HG02678 (cell line): ENCODE measurements at regions not wholly inside any gene's neighbourhood (a gene's known extent, or its start where the extent isn't known, plus 50 kb on each side); places are given as distances from the start of the nearest gene placed in this dataset.
"Not testable (repeated sequence)": the region's sequence is repeated elsewhere in the genome, so short reads cannot be mapped to it uniquely, and the experiment has no call there.

Experiments
- ATAC-seq: cut with Tn5 transposase; IDR thresholded peaks from one replicate; pipeline ENCODE4 v1.9.1; 2021; ENCODE audit warnings: mild to moderate bottlenecking, moderate library complexity; ENCODE audit not compliant: unreplicated experiment

- ATAC-seq = no peak
Measured at GRCh38 chr15:31579976-31580375, 253.3 kb downstream of the KLF13 start.

DNA sequence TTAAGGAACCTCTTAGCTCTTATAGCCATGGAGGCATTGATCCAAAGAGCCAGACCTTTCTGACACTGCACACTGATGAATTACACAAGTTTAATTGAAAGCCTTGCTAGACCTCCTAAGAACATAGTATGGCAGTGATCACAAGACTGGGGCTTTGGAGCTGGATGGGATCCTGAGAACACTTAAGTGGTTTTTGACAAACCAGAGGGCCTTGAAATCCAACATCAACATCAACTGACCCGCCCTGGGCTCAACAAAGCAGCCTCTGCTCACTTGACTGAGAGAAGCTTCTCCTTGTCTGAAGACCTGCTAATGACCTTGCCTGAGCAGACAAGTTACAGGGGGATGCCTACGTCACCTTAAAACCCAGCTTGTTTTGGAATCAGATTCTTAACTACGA, 257.6 kb downstream of the KLF13 start:
- no peak for ATAC-seq

DNA sequence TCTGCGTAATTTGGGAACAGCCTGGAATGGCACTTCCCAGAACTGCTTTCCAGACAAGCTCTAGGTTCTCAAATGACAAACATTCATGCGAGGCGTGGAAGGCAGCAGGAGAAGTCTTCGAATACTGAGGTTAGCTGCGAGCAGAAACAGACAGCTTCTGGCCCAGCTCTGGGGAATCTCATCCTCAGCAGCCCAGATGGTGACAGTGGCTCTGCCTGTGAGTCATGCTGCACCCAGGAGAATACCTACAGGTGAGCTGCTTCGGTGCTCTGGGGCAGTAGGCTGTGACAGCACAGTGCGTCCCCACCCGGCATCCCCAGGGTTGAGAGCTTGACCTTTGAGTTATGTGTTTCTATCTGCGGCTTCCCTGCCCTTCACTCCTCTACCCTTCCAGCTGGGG, 258.6 kb downstream of the KLF13 start:
- ATAC-seq = no peak

DNA sequence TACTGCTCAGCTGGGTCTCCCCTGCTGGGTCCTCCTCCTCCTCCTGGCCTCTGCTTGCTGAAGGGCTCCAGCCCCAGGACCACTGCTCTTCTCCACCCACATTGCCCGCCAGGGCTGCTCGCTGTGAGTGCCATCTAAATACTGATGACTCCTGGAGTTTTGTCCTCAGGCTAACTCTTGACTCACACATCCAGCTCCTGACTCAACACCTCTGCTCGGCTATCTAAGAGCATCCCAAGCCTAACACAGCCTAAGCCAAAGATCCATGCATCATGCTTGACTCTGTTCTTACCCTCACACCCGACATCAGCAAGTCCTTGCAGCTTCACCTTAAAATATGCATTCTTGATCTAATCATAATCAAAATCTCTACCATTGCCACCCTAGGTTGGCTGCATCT, 260.2 kb downstream of the KLF13 start:
- ATAC-seq = no peak

- ATAC-seq = no peak
Measured at GRCh38 chr15:31587583-31587982, 260.9 kb downstream of the KLF13 start.

DNA sequence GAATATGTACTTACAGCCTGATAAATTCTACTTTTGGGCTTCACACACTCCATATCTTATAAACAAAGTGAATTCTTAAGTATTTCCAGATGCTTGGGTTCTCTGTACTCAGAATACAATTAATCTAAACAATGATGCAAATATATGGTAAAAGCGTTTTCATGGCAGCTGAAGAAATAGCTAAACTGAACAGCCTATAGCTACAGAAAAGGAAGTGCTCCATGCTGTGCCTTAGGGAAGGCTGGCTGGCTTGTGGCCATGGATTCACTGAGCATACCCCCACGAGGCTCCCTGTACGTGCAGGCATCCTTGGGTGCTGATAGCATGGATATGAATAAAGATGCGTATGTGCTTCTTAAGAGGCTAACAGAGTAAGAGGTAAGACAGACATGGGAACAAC, 264.0 kb downstream of the KLF13 start:
- no peak for ATAC-seq

DNA sequence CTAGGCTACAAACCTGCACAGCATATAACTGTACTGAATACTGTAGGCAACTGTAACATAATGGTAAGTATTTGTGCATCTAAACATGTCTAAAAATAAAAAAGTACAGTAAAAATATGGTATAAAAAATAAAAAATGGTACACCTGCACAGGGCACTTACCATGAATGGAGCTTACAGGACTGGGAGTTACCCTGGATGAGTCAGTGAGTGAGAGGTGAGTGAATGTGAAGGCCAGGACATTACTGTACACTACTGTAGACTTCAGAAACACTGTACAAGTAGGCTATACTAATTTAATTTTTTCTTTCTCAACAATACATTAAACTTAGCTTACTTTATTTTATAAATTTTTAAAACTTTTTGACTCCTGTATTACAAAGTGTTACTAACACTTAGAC, 265.3 kb downstream of the KLF13 start:
- ATAC-seq = no peak

DNA sequence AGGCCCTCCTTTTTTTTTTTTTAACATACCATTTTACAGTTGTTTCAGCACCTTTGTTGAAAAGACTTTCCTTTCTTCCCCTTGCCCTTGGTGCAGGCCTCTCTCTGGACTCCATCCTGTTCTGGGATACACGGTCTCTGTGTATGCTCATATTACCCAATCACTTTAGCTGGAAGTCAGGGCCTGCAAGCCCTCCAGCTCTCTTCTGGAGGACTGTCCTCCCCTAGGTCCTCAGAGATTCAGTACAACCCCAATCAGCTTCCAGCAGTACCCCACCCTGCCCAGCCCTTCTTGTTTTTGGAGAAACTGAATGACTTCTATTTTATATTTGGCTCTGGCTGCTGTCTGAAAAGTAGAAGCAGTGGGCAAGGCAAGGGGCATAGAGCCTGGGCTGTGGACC, 270.8 kb downstream of the KLF13 start:
- no peak for ATAC-seq

DNA sequence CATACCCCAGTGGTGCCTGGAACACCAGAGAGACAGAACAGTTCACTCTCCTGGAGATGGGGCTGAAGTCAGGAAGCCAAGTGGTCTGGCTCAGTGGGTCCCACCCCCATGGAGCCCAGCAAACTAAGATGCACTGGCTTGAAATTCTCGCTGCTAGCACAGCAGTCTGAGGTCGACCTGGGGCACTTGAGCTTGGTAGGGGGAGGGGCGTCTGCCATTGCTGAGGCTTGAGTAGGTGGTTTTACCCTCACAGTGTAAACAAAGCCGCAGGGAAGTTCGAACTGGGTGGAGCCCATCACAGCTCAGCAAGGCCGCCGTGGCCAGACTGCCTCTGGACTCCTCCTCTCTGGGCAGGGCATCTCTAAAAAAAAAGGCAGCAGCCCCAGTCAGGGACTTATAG, 272.0 kb downstream of the KLF13 start:
- ATAC-seq = no peak

- no peak for ATAC-seq
Measured at GRCh38 chr15:31605467-31605931, 278.9 kb downstream of the KLF13 start.

DNA sequence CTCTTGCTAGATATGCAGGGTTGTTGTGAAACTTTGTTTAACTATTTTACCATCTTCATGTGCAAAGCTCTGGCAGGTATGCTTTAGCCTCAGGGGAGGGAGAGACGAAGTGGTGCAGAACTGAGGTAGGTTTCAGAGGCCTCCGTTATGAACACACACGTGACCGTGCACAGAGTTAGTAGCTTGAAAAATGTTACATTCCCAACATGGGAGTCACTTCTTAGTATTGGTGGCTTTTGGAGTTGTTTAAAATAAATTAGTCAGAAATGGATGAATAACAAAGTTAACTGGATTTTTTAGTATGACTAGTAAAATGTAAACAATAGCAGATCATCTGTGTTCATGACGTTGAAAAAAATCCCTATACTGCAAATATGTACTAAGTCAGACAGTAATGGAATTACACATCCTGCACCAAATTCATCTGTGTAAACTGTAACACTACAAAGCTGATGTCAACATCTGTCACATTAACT, 279.6 kb downstream of the KLF13 start:
- no peak for ATAC-seq

DNA sequence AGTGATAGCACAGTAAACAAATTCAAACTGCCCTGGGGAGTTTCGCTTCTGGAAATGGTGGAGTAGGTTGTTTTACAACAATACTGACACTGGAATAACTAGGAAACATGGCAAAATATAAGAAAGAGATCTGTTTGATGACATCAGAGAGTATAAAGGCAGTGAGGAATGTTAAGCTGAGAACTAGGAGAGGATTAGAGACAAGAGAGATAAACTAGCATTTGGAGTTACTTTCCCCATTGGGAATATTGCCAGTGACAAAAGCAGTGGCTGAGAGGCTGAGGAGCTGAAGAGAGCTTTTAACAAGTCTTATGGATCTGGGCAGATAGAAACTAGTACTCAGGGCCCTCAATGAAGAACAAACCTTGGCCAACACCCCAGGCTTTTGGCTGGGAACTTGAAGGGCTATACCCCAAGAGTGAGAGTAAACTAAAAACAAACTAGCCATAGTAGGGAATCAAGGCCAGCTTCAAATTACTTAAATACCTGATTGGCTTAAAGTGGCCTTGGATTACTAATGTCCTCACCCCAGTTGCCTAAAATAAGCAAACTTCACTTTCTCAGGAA, 280.4 kb downstream of the KLF13 start:
- ATAC-seq = no peak

- no peak for ATAC-seq
Measured at GRCh38 chr15:31607656-31608055, 281.0 kb downstream of the KLF13 start.

GRCh38 chr15:31609258-31609681, 282.6 kb downstream of the KLF13 start:
- no peak for ATAC-seq

DNA sequence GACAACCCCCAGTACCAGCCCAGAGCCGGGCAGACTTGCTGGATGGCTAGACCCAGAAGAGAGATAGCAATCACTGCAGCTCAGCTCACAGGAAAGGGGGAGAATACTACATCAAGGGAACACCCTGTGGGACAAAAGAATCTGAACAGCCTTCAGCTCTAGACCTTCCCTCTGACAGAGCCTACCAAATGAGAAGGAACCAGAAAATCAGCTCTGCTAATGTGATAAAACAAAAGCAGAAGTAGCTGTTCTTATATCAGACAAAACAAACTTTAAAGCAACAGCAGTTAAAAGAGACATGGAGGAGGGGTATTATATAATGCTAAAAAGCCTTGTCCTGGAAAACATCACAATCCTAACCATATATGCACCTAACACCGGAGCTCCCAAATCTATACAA, 283.3 kb downstream of the KLF13 start:
- no peak for ATAC-seq

DNA sequence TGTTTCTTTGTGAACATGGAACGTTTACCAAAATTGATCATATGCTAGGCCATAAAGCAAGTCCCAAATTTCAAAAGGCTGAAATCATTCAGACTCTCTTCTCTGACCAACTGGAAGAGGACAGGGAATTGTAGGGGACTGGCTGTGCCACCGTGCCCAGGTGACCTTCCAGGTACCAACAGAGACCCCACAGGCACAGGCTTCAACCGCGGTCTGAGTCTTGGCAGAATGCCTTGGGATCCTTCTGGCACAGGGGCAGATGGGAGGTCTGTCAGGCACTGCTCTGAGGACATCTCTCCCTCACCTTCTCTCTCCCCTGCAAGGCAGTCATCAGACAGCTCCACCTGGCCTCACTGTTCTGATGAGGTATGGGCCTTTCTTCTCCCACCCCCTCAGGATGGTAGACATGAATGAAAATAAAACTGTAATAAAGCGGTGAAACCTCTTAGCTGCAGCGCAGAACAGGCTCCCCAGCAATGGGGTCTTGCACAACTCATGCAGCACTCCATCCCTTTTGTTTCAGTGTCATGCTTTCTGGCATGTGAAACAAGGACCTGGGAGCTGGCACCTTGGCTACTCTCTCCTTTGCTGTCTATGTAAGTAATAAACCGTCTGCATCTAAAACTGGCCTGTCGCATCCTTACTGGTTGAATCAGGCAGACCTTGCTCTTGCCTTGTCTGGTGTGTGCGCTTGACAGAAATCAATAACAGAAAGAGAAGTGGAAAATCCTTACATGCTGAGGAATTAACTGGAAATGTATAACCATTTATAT, 289.2 kb downstream of the KLF13 start:
- no peak for ATAC-seq

DNA sequence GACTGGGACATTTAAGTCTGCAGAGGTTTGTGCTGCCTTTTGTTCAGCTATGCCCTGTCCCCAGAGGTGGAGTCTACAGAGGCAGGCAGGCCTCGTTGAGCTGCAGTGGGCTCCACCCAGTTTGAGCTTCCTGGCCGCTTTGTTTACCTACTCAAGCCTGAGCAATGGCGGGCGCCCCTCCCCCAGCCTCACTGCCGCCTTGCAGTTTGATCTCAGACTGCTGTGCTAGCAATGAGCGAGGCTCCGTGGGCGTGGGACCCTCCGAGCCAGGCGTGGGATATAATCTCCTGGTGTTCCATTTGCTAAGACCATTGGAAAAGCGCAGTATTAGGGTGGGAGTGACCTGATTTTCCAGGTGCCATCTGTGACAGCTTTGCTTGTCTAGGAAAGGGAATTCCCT, 296.7 kb downstream of the KLF13 start:
- not testable (repeated sequence) for ATAC-seq

DNA sequence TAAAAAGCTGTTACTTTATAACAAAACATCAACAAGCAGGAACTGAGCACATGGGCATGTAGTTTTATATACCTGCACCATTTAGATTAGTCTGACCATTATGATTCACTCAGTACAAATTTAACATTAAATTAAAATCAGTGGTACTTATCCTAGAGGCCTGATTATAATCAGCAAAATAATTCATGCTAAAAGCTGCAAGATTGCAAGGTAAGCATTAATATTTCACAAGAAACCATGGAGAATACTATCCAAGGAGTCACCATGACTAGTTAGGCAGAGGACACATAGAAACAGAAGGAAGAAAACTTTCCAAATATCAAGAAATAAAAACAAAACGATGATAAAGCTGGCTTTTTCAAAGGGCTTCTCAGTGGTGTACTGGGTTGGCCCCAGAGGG, 297.5 kb downstream of the KLF13 start:
- not testable (repeated sequence) for ATAC-seq

- not testable (repeated sequence) for ATAC-seq
Measured at GRCh38 chr15:31635715-31636114, 309.1 kb downstream of the KLF13 start.

GRCh38 chr15:31636911-31637310, 310.3 kb downstream of the KLF13 start:
- ATAC-seq = not testable (repeated sequence)

DNA sequence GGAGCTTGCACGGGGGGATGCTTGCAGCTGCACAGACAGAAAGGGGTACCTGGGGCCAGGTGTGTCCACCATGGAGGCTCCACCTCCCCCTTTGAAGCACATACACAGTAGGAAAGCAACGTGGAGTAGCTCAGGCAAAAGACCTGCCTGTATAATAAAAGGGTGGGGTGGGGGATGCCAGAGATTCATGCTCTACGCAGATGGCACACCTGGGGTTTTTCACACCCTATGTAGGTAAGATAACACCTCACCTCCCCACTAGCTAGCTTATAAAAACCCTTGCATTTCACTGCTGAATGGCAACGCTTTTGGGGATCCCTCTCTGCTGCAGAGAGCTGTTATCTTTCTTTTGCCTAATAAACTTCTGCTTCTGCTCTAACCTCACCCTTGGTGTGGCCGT, 317.3 kb downstream of the KLF13 start:
- ATAC-seq = not testable (repeated sequence)

DNA sequence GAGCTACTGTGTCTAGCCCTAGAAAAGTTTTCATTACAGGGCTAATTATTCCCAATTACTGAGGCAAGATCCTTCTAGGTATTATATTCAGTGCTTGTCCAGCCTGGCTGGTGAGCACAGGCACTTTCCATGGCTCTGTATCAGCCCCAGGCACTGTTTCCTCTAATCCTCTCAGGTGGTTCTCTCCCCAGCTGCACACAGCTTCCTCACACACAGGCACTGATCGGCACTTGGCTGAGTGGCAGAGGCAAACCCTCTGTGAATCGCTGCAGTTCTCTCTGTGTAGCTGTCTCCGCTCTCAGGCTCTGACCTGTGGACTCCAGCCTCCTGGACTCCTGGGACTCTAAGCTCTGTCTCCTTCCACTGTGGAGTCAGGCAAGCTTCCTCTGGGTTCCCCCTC, 318.1 kb downstream of the KLF13 start:
- ATAC-seq = not testable (repeated sequence)
